BE2C (cell line): ENCODE measurements at regions not wholly inside any gene's neighbourhood (a gene's known extent, or its start where the extent isn't known, plus 50 kb on each side); places are given as distances from the start of the nearest gene placed in this dataset.

ENCODE experiments used
- DNase-seq: peaks from one replicate; pipeline ENCODE4 v3.0.0-alpha.2; 2020
- H3K27me3 ChIP-seq: fragments of 250-450 bp; sonication (Bioruptor Pico); 2 replicates; pipeline ENCODE4 v1.5.1; 2020; ENCODE audit warnings: mild to moderate bottlenecking
- H3K36me3 ChIP-seq: fragments of 250-450 bp; sonication (Bioruptor Pico); 2 replicates; pipeline ENCODE4 v1.5.1; 2020; ENCODE audit warnings: mild to moderate bottlenecking
- H3K4me1 ChIP-seq: fragments of 250-450 bp; sonication (Bioruptor Pico); 2 replicates; pipeline ENCODE4 v1.5.1; 2020
- H3K4me3 ChIP-seq: 2 replicates; pipeline ENCODE4 v1.5.1; 2011; ENCODE audit warnings: low read depth, low read length
- H3K9me3 ChIP-seq: fragments of 250-450 bp; sonication (Bioruptor Pico); 2 replicates; pipeline ENCODE4 v1.5.1; 2020
- TF ChIP-seq, protein P1 (sequence below): IDR thresholded peaks from 2 replicates; pipeline ENCODE4 v1.5.1; 2012; ENCODE audit warnings: mild to moderate bottlenecking, low read depth, low read length

DNA sequence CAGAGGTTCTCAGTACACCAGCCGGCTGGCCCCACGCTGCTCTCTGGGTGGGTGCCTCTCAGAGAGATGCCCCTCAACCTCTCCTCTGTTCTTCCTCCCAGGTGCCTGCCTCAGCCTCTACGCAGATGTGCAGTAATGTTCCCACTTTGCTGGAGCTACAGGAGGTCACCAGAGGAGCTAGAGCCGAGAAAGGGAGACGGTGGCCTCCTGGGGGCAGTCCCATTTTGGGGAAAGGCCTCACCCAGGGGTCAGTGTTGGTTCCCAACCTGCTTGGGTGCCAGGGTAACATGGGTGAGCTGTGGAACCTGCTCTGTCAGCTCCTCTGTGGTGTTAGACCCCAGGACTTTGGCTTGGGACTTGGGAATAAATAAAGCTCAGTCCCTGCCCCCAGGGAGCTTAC lies 145.3 kb upstream of the MLN start:
- DNase-seq = no peak
- H3K4me3 ChIP-seq = no peak overlapping the region
- no peaks in the 10 kb centered on the region for H3K9me3 ChIP-seq
- TF ChIP-seq, protein P1, sequence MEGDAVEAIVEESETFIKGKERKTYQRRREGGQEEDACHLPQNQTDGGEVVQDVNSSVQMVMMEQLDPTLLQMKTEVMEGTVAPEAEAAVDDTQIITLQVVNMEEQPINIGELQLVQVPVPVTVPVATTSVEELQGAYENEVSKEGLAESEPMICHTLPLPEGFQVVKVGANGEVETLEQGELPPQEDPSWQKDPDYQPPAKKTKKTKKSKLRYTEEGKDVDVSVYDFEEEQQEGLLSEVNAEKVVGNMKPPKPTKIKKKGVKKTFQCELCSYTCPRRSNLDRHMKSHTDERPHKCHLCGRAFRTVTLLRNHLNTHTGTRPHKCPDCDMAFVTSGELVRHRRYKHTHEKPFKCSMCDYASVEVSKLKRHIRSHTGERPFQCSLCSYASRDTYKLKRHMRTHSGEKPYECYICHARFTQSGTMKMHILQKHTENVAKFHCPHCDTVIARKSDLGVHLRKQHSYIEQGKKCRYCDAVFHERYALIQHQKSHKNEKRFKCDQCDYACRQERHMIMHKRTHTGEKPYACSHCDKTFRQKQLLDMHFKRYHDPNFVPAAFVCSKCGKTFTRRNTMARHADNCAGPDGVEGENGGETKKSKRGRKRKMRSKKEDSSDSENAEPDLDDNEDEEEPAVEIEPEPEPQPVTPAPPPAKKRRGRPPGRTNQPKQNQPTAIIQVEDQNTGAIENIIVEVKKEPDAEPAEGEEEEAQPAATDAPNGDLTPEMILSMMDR = no peak
- no peaks in the 10 kb centered on the region for H3K4me1 ChIP-seq
- no peaks in the 10 kb centered on the region for H3K27me3 ChIP-seq
- H3K36me3 ChIP-seq = no peaks in the 10 kb centered on the region

DNA sequence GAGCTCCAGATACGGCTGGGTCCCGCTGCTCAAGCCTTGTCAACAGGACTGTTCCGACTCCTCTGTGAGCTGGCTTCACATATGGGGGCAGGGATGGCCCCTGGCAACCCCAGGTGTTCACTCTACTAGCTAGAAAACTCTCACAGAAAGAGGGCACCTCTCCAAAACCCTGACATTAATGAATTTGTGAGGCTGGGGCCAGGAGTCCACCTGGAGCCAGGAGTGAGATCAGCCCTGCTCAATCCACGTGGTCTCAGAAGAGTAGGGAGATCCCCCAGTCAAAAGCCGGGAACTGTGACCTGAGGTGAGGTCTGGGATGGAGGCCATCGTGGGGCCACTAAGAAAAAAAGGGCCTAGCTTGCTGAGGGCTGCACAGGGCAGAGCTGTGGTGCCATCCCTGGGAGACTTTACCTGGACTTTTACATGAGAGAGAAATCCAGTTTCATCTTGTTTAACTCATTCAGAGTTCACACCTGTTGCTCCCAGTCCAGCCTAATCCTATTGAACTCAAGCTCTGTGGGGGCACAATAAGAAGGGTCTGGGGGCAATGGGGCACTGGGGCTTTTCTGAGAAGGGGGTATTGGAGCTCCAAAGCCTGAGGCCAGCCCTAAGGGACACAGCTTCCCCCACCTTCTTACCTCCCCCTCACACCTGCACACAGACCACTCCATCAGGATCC lies 144.3 kb upstream of the MLN start:
- TF ChIP-seq, protein P1 = no peak
- Histone ChIP-seq H3K4me3 (no peak overlapping the region), H3K27me3 (no peaks in the 10 kb centered on the region), H3K9me3 (no peaks in the 10 kb centered on the region), H3K36me3 (no peaks in the 10 kb centered on the region), H3K4me1 (no peaks in the 10 kb centered on the region)
- no peak for DNase-seq

DNA sequence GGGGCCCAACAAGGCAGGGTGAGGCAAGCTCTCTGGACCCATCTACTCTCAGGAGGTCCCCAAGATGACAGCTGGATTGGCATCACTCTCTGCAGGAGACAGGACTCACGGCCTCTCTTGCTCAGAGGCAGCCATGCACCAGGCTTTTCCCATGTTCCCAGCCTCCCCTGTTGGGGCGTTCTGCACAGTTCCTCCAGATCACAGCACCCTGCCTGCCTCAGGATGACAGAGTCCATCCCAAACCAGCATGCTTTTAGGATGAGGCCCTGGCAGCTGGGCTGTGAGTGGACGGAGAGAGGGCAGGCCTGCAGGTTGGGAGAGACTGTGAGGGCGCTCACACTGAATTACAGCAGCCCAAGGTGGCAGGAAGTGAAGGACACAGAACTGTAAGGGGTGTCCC lies 143.2 kb upstream of the MLN start:
- Histone ChIP-seq H3K9me3 (no peaks in the 10 kb centered on the region), H3K4me1 (no peaks in the 10 kb centered on the region), H3K27me3 (no peaks in the 10 kb centered on the region), H3K36me3 (no peaks in the 10 kb centered on the region), H3K4me3 (no peak overlapping the region)
- DNase-seq = no peak
- TF ChIP-seq, protein P1 = no peak

DNA sequence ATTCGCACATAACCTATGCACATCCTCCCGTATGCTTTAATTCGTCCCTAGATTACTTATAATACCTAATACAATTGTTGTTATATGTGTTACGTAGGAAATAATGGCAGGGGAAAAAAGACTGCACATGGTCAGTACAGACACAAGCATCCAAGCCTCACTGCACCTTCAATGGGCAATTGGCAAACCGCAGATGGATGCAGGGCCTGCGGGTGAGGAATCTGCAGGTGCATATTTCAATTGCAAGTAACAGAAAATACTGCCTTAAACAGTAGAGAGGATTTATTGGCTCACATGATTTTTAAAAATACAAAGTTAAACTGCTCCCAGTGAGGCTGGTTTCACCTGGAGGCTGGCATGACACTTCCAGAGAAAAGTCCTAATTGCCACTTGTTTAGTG lies 142.1 kb upstream of the MLN start:
- Histone ChIP-seq H3K4me1 (no peaks in the 10 kb centered on the region), H3K4me3 (no peak overlapping the region), H3K27me3 (no peaks in the 10 kb centered on the region), H3K36me3 (no peaks in the 10 kb centered on the region), H3K9me3 (no peaks in the 10 kb centered on the region)
- TF ChIP-seq, protein P1 = no peak
- no peak for DNase-seq

DNA sequence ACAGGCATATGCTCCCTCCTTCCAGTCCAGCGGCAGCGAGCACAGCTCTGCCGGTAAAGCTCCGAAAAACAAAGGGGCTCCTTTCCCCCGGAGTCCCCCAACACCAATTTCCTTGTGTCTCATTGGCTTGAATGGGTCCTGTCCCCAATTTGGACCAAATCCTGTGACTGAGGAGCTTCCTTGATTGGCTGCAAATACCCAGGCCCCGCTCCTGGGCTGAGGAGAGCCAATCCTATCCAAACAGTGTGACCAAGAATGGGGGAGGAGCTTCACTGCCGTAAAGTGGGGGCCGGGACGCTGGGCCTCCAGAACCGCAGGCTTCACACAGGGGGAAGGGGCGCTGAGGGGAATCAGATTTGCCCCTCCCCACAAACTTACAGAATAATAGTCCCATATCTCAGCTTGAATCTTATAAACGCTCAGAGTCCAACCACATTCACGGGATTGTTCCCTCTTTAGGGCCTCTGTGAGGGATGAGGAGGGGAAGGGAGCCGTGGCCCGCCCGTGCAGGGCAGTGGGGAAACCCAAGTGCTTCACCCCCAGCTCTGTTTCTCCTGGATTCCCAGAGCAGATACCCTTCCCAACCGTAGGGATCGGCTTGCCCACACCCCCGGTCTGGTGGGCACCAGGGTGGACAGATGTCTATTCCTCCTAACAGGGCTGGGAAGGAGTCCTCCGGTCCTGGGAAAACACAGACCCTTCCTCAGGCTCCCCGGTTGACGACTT lies 141.0 kb upstream of the MLN start:
- Histone ChIP-seq H3K27me3 (no peaks in the 10 kb centered on the region), H3K4me1 (no peaks in the 10 kb centered on the region), H3K4me3 (no peak overlapping the region), H3K36me3 (no peaks in the 10 kb centered on the region), H3K9me3 (no peaks in the 10 kb centered on the region)
- no peak for DNase-seq
- TF ChIP-seq, protein P1 = no peak

DNA sequence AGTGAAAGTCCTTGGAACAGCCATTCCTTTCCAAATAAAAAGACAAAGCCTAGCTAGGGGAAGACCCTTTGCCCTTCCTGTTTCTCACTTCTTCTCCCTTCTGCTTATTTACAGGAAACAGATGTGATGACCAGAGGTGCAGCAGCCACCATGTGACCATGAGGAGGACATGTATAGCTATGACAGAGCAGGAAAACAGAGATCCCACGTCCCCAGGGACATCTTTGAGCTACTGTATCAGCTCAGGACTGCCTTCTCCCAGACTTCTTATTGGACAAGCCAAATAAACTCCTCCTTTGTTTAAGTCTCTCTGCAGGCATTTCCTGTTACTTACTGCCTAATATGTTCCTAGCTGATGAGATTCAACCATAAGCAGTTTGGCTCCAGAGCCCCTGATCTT lies 133.1 kb upstream of the MLN start:
- Histone ChIP-seq H3K9me3 (no peaks in the 10 kb centered on the region), H3K36me3 (no peaks in the 10 kb centered on the region), H3K4me1 (no peaks in the 10 kb centered on the region), H3K27me3 (no peaks in the 10 kb centered on the region), H3K4me3 (no peak overlapping the region)
- no peak for DNase-seq
- TF ChIP-seq, protein P1 = no peak
